Small intestine (tissue), 7 donors: ENCODE measurements at regions not wholly inside any gene's neighbourhood (a gene's known extent, or its start where the extent isn't known, plus 50 kb on each side); places are given as distances from the start of the nearest gene placed in this dataset.

Experiments used
- DNase-seq, 2 donors: peaks; one replicate each; pipeline versions ENCODE4 v3.0.0 to v3.0.0-alpha.2; 2013
- FAIRE-seq: peaks from 2 replicates; lab custom pipeline; 2012; peaks lifted over from hg19 to GRCh38; lab: Jason Lieb, UNC
- H3K27ac ChIP-seq, 3 donors: one replicate each; pipeline ENCODE4 v1.5.1; 2013; ENCODE audit warnings: low read length in 2 of 3, mild to moderate bottlenecking in 2 of 3, control low read depth in 1 of 3, inconsistent platforms in 1 of 3, low read depth in 1 of 3, moderate library complexity in 1 of 3
- H3K27me3 ChIP-seq, 3 donors: one replicate each; pipeline ENCODE4 v1.6.1; 2013; ENCODE audit warnings: low read length in 3 of 3, inconsistent platforms in 1 of 3; ENCODE audit not compliant: control insufficient read depth in 3 of 3, insufficient read depth in 3 of 3
- H3K36me3 ChIP-seq, 3 donors: one replicate each; pipeline ENCODE4 v1.6.1; 2013; ENCODE audit warnings: low read length in 3 of 3, inconsistent platforms in 1 of 3, low read depth in 1 of 3, mild to moderate bottlenecking in 1 of 3, moderate library complexity in 1 of 3; ENCODE audit not compliant: control insufficient read depth in 3 of 3, insufficient read depth in 2 of 3
- H3K4me1 ChIP-seq, 3 donors: one replicate each; pipeline ENCODE4 v1.6.1; 2013; ENCODE audit warnings: low read length in 2 of 3, inconsistent platforms in 1 of 3, low read depth in 1 of 3, mild to moderate bottlenecking in 1 of 3, moderate library complexity in 1 of 3; ENCODE audit not compliant: control insufficient read depth in 3 of 3, insufficient read depth in 2 of 3
- H3K4me3 ChIP-seq, 3 donors: one replicate each; pipeline ENCODE4 v1.5.1; 2013; ENCODE audit warnings: low read length in 3 of 3, control low read depth in 1 of 3, inconsistent platforms in 1 of 3, low read depth in 1 of 3, mild to moderate bottlenecking in 1 of 3, moderate library complexity in 1 of 3
- H3K9me3 ChIP-seq, 2 donors: one replicate each; pipeline ENCODE4 v1.6.1; 2013; ENCODE audit warnings: low read depth in 1 of 2, low read length in 1 of 2; ENCODE audit not compliant: control insufficient read depth in 2 of 2, insufficient read depth in 1 of 2
- WGBS, 3 donors: extraction: QIAGEN DNeasy Blood & Tissue Kit; methylation state at CpG; one replicate each; pipeline ENCODE4 v1.1.7; 2013; 5-methylcytosine and 5-hydroxymethylcytosine counted together
- donor health status: healthy with polysubstance abuse.
- donor health status: control.
- donor health status: control.
- donor health status: Bipolar disorder and iron deficiency.
- donor health status: healthy.

GRCh38 chr2:152846697-152847470, 128.5 kb downstream of the ARL6IP6 start:
- 72 to 78% (median 77%) methylated on average over 7 of the region's 7 CpGs for WGBS, 3 donors
- FAIRE-seq (no peak), DNase-seq (no peak)
- Histone ChIP-seq H3K27ac (no peak overlapping the region), H3K36me3 (no peaks in the 10 kb centered on the region), H3K4me1 (no peaks in the 10 kb centered on the region), H3K9me3 (no peaks in the 10 kb centered on the region), H3K4me3 (no peak overlapping the region), H3K27me3 (no peaks in the 10 kb centered on the region)

GRCh38 chr2:152835674-152836073, 117.3 kb downstream of the ARL6IP6 start:
- Histone ChIP-seq H3K27me3 (no peaks in the 10 kb centered on the region), H3K36me3 (no peaks in the 10 kb centered on the region), H3K4me3 (no peak overlapping the region), H3K9me3 (no peaks in the 10 kb centered on the region), H3K27ac (no peak overlapping the region), H3K4me1 (no peaks in the 10 kb centered on the region)
- WGBS, 3 donors = 88 to 91% (median 89%) methylated on average over 2 of the region's 2 CpGs
- no peak for DNase-seq
- no peak for FAIRE-seq

- H3K27ac ChIP-seq = no peak overlapping the region
- no peaks in the 10 kb centered on the region for H3K27me3 ChIP-seq
- H3K4me3 ChIP-seq = no peak overlapping the region
- no peaks in the 10 kb centered on the region for H3K9me3 ChIP-seq
- 82 to 89% (median 85%) methylated on average over 5 of the region's 5 CpGs for WGBS, 3 donors
- no peaks in the 10 kb centered on the region for H3K36me3 ChIP-seq
- no peak for DNase-seq
- FAIRE-seq = no peak
- H3K4me1 ChIP-seq = no peaks in the 10 kb centered on the region
Measured at GRCh38 chr2:152827944-152828343, 109.5 kb downstream of the ARL6IP6 start.

GRCh38 chr2:152826581-152827279, 108.3 kb downstream of the ARL6IP6 start:
- peak in 1 of 2 donors; percentile 6 for DNase-seq
- no peak for FAIRE-seq
- 70 to 76% (median 70%) methylated on average over 3 of the region's 3 CpGs for WGBS, 3 donors

GRCh38 chr2:152825834-152826233, 107.4 kb downstream of the ARL6IP6 start:
- FAIRE-seq = no peak
- H3K27ac ChIP-seq = no peak overlapping the region

More at GRCh38 chr2:152826581-152827279, 108.3 kb downstream of the ARL6IP6 start:
- no peaks in the 10 kb centered on the region for H3K27me3 ChIP-seq
- H3K27ac ChIP-seq = no peak overlapping the region
- no peaks in the 10 kb centered on the region for H3K36me3 ChIP-seq
- H3K9me3 ChIP-seq = no peaks in the 10 kb centered on the region
- no peaks in the 10 kb centered on the region for H3K4me1 ChIP-seq
- H3K4me3 ChIP-seq = no peak overlapping the region

GRCh38 chr2:152823905-152824304, 105.5 kb downstream of the ARL6IP6 start:
- no peak overlapping the region for H3K27ac ChIP-seq
- no peaks in the 10 kb centered on the region for H3K4me1 ChIP-seq
- FAIRE-seq = no peak
- WGBS, 3 donors = 60 to 84% (median 80%) methylated on average over 3 of the region's 3 CpGs
- no peaks in the 10 kb centered on the region for H3K9me3 ChIP-seq
- no peaks in the 10 kb centered on the region for H3K27me3 ChIP-seq
- no peak for DNase-seq
- H3K4me3 ChIP-seq = no peak overlapping the region
- H3K36me3 ChIP-seq = no peaks in the 10 kb centered on the region

More at GRCh38 chr2:152825834-152826233, 107.4 kb downstream of the ARL6IP6 start:
- no peak for DNase-seq
- H3K9me3 ChIP-seq = no peaks in the 10 kb centered on the region
- H3K27me3 ChIP-seq = no peaks in the 10 kb centered on the region
- H3K4me1 ChIP-seq = no peaks in the 10 kb centered on the region
- H3K36me3 ChIP-seq = no peaks in the 10 kb centered on the region
- 70 to 80% (median 76%) methylated on average over 3 of the region's 3 CpGs for WGBS, 3 donors
- H3K4me3 ChIP-seq = no peak overlapping the region

GRCh38 chr2:152822676-152823075, 104.3 kb downstream of the ARL6IP6 start:
- WGBS, 3 donors = 20 to 39% (median 28%) methylated on average over 5 of the region's 5 CpGs
- Histone ChIP-seq H3K27me3 (no peaks in the 10 kb centered on the region), H3K4me1 (no peaks in the 10 kb centered on the region), H3K36me3 (no peaks in the 10 kb centered on the region), H3K4me3 (no peak overlapping the region), H3K27ac (no peak overlapping the region), H3K9me3 (no peaks in the 10 kb centered on the region)
- DNase-seq (peak; percentile 52 to 53), FAIRE-seq (no peak)

GRCh38 chr2:152820048-152820447, 101.6 kb downstream of the ARL6IP6 start:
- no peaks in the 10 kb centered on the region for H3K4me1 ChIP-seq
- H3K9me3 ChIP-seq = no peaks in the 10 kb centered on the region
- H3K4me3 ChIP-seq = no peak overlapping the region
- DNase-seq (no peak), FAIRE-seq (no peak)
- no peaks in the 10 kb centered on the region for H3K36me3 ChIP-seq
- WGBS, 3 donors = 92 to 100% (median 100%) methylated on average over 1 of the region's 1 CpG
- H3K27me3 ChIP-seq = no peaks in the 10 kb centered on the region
- H3K27ac ChIP-seq = no peak overlapping the region
